Naive thymus-derived CD4-positive, alpha-beta T cell (primary cell): ENCODE measurements at regions not wholly inside any gene's neighbourhood (a gene's known extent, or its start where the extent isn't known, plus 50 kb on each side); places are given as distances from the start of the nearest gene placed in this dataset.
"Not testable (repeated sequence)": the region's sequence is repeated elsewhere in the genome, so short reads cannot be mapped to it uniquely, and the experiment has no call there.

Experiments
- ATAC-seq: fragments of 150-1000 bp; cut with Tn5 transposase; 2 replicates; pipeline ENCODE4 v1.10.0; 2021; ENCODE audit warnings: mild to moderate bottlenecking, moderate library complexity
- CTCF ChIA-PET: fragments of 350-600 bp; sonication (Branson Sonifier 250); formaldehyde crosslinking; loops from one replicate; lab custom pipeline; 2021; ENCODE audit warnings: antibody characterized with exemption; lab: Charles Lee
- POLR2A ChIA-PET: fragments of 350-600 bp; sonication (Branson Sonifier 250); formaldehyde crosslinking; loops from one replicate; lab custom pipeline; 2021; ENCODE audit warnings: antibody characterized with exemption, inconsistent platforms; lab: Charles Lee
- DNase-seq, 9 donors: peaks; one replicate each; pipeline versions ENCODE4 v3.0.0 to v3.0.0-alpha.2; 2020 to 2022; ENCODE audit warnings: mixed read lengths in 1 of 9
- H3K27ac ChIP-seq: one replicate; pipeline ENCODE4 v1.7.0; 2013; ENCODE audit warnings: mild to moderate bottlenecking, low read depth, low read length, moderate library complexity
- H3K27me3 ChIP-seq, 2 donors: one replicate each; pipeline ENCODE4 v1.7.0; 2013; ENCODE audit warnings: low read length in 2 of 2, mild to moderate bottlenecking in 2 of 2, moderate library complexity in 2 of 2; ENCODE audit not compliant: control insufficient read depth in 2 of 2, insufficient read depth in 2 of 2
- H3K36me3 ChIP-seq, 3 experiments: 1 replicate in 2 of 3; 2 replicates in 1 of 3; pipeline ENCODE4 v1.7.0; 2013; ENCODE audit warnings: low read length in 3 of 3, mild to moderate bottlenecking in 3 of 3, moderate library complexity in 1 of 3; ENCODE audit not compliant: insufficient read depth in 3 of 3, control insufficient read depth in 2 of 3
- H3K4me1 ChIP-seq, 2 donors: one replicate each; pipeline ENCODE4 v1.7.0; 2013; ENCODE audit warnings: low read length in 2 of 2, mild to moderate bottlenecking in 2 of 2, moderate library complexity in 1 of 2; ENCODE audit not compliant: control insufficient read depth in 2 of 2, insufficient read depth in 2 of 2
- H3K4me3 ChIP-seq: 2 replicates; pipeline ENCODE4 v1.7.0; 2013; ENCODE audit warnings: mild to moderate bottlenecking, low read length
- H3K9me3 ChIP-seq, 3 experiments: 1 replicate in 2 of 3; 2 replicates in 1 of 3; pipeline ENCODE4 v1.7.0; 2013; ENCODE audit warnings: low read length in 3 of 3; ENCODE audit not compliant: control insufficient read depth in 2 of 3
- H3K27ac Mint-ChIP-seq, 9 donors: one replicate each; pipeline ENCODE4 v1.8.0; 2020 to 2022; ENCODE audit warnings: mixed read lengths in 9 of 9, mild to moderate bottlenecking in 8 of 9, moderate library complexity in 5 of 9, inconsistent platforms in 2 of 9
- H3K27me3 Mint-ChIP-seq, 5 donors: one replicate each; pipeline ENCODE4 v1.8.0; 2021 to 2022; ENCODE audit warnings: mixed read lengths in 5 of 5, mild to moderate bottlenecking in 1 of 5
- H3K36me3 Mint-ChIP-seq, 5 donors: one replicate each; pipeline ENCODE4 v1.8.0; 2020 to 2022; ENCODE audit warnings: mixed read lengths in 5 of 5, mild to moderate bottlenecking in 3 of 5, inconsistent platforms in 1 of 5
- H3K4me1 Mint-ChIP-seq, 7 donors: one replicate each; pipeline ENCODE4 v1.8.0; 2020 to 2022; ENCODE audit warnings: mixed read lengths in 7 of 7, mild to moderate bottlenecking in 3 of 7, inconsistent platforms in 1 of 7
- H3K4me3 Mint-ChIP-seq, 10 donors: one replicate each; pipeline ENCODE4 v1.8.0; 2020 to 2022; ENCODE audit warnings: mild to moderate bottlenecking in 10 of 10, mixed read lengths in 10 of 10, moderate library complexity in 6 of 10, inconsistent platforms in 2 of 10
- H3K9me3 Mint-ChIP-seq, 11 donors: one replicate each; pipeline ENCODE4 v1.8.0; 2020 to 2022; ENCODE audit warnings: mixed read lengths in 11 of 11, mild to moderate bottlenecking in 4 of 11, inconsistent platforms in 1 of 11, moderate library complexity in 1 of 11
- intact Hi-C, 2 donors: fragments of 100-400 bp; cut with micrococcal nuclease; formaldehyde crosslinking; loops; one replicate each; pipeline ENCODE4 v1.15.1; 2023

GRCh38 chr6:139732451-139732850 is 358.0 kb upstream of the CITED2 start:
- no peaks in the 10 kb centered on the region for H3K9me3 ChIP-seq
- H3K4me1 ChIP-seq: no peaks in the 10 kb centered on the region
- no peaks in the 10 kb centered on the region for H3K36me3 Mint-ChIP-seq
- no peak overlapping the region for H3K27ac Mint-ChIP-seq
- H3K27me3 Mint-ChIP-seq: peaks cover 0 to 20% (median 13%) of the 10 kb centered on the region in 5 donors
- ATAC-seq: no peak
- no peaks in the 10 kb centered on the region for H3K9me3 Mint-ChIP-seq
- intact Hi-C loops: no loop called here
- H3K27ac ChIP-seq: no peak overlapping the region
- POLR2A ChIA-PET: no interaction called here
- H3K36me3 ChIP-seq: no peaks in the 10 kb centered on the region
- no peak for DNase-seq
- CTCF ChIA-PET: no interaction called here
- no peaks in the 10 kb centered on the region for H3K27me3 ChIP-seq
- no peak overlapping the region for H3K4me3 Mint-ChIP-seq
- peaks cover 0 to 2% (median 0%) of the 10 kb centered on the region in 7 donors for H3K4me1 Mint-ChIP-seq
- H3K4me3 ChIP-seq: no peak overlapping the region

GRCh38 chr6:139730340-139730974 is 356.0 kb upstream of the CITED2 start:
- Mint-ChIP-seq H3K36me3 (no peaks in the 10 kb centered on the region), H3K27ac (no peak overlapping the region), H3K4me1 (peaks cover 0 to 2% (median 0%) of the 10 kb centered on the region in 7 donors), H3K9me3 (peaks cover 0 to 3% (median 0%) of the 10 kb centered on the region in 11 donors), H3K4me3 (no peak overlapping the region), H3K27me3 (peaks cover 0 to 20% (median 13%) of the 10 kb centered on the region in 5 donors)
- no peak overlapping the region for H3K4me3 ChIP-seq
- no peaks in the 10 kb centered on the region for H3K4me1 ChIP-seq
- no peaks in the 10 kb centered on the region for H3K9me3 ChIP-seq
- no peak for DNase-seq
- no peaks in the 10 kb centered on the region for H3K27me3 ChIP-seq
- ChIA-PET POLR2A (no interaction called here), CTCF (no interaction called here)
- H3K36me3 ChIP-seq: no peaks in the 10 kb centered on the region
- intact Hi-C loops: no loop called here
- H3K27ac ChIP-seq: no peak overlapping the region
- ATAC-seq: no peak

GRCh38 chr6:139728876-139729427 is 354.5 kb upstream of the CITED2 start:
- no peaks in the 10 kb centered on the region for H3K4me1 ChIP-seq
- H3K4me3 ChIP-seq: no peak overlapping the region
- no peaks in the 10 kb centered on the region for H3K36me3 Mint-ChIP-seq
- CTCF ChIA-PET: no interaction called here
- H3K27me3 Mint-ChIP-seq: peaks cover 0 to 16% (median 7%) of the 10 kb centered on the region in 5 donors
- H3K27me3 ChIP-seq: no peaks in the 10 kb centered on the region
- H3K36me3 ChIP-seq: no peaks in the 10 kb centered on the region
- peaks cover 0 to 3% (median 0%) of the 10 kb centered on the region in 11 donors for H3K9me3 Mint-ChIP-seq
- DNase-seq: no peak
- H3K4me1 Mint-ChIP-seq: peaks cover 0 to 2% (median 0%) of the 10 kb centered on the region in 7 donors
- H3K27ac ChIP-seq: no peak overlapping the region
- no peaks in the 10 kb centered on the region for H3K9me3 ChIP-seq
- ATAC-seq: no peak
- intact Hi-C loops: no loop called here
- H3K27ac Mint-ChIP-seq: no peak overlapping the region
- POLR2A ChIA-PET: no interaction called here
- no peak overlapping the region for H3K4me3 Mint-ChIP-seq

- H3K27ac ChIP-seq, DNase-seq, H3K9me3 Mint-ChIP-seq, H3K4me3 Mint-ChIP-seq, H3K27me3 ChIP-seq, H3K4me1 ChIP-seq, H3K36me3 Mint-ChIP-seq, H3K4me1 Mint-ChIP-seq, H3K27ac Mint-ChIP-seq, H3K9me3 ChIP-seq, H3K27me3 Mint-ChIP-seq, H3K4me3 ChIP-seq, intact Hi-C loops, ATAC-seq, CTCF ChIA-PET, POLR2A ChIA-PET, H3K36me3 ChIP-seq: not testable (repeated sequence)
Observed at GRCh38 chr6:139726272-139726671, 351.8 kb upstream of the CITED2 start.

- ATAC-seq: no peak
Observed at GRCh38 chr6:139722530-139722929, 348.1 kb upstream of the CITED2 start.

GRCh38 chr6:139721954-139722353 is 347.5 kb upstream of the CITED2 start:
- peaks cover 0 to 4% (median 0%) of the 10 kb centered on the region in 11 donors for H3K9me3 Mint-ChIP-seq
- intact Hi-C loops: no loop called here

More at GRCh38 chr6:139722530-139722929, 348.1 kb upstream of the CITED2 start:
- H3K9me3 Mint-ChIP-seq: peaks cover 0 to 4% (median 0%) of the 10 kb centered on the region in 11 donors
- peaks cover 0 to 20% (median 2%) of the 10 kb centered on the region in 5 donors for H3K27me3 Mint-ChIP-seq
- DNase-seq: no peak
- no peak overlapping the region for H3K4me3 ChIP-seq
- no peaks in the 10 kb centered on the region for H3K36me3 ChIP-seq
- CTCF ChIA-PET: no interaction called here
- intact Hi-C loops: no loop called here
- no peaks in the 10 kb centered on the region for H3K36me3 Mint-ChIP-seq
- no peaks in the 10 kb centered on the region for H3K4me1 ChIP-seq
- no peak overlapping the region for H3K4me3 Mint-ChIP-seq
- no peaks in the 10 kb centered on the region for H3K4me1 Mint-ChIP-seq
- H3K27ac ChIP-seq: no peak overlapping the region
- no peaks in the 10 kb centered on the region for H3K9me3 ChIP-seq
- H3K27ac Mint-ChIP-seq: no peak overlapping the region
- POLR2A ChIA-PET: no interaction called here
- no peaks in the 10 kb centered on the region for H3K27me3 ChIP-seq

More at GRCh38 chr6:139721954-139722353, 347.5 kb upstream of the CITED2 start:
- CTCF ChIA-PET: no interaction called here
- ATAC-seq (no peak), DNase-seq (no peak)
- Mint-ChIP-seq H3K4me3 (no peak overlapping the region), H3K27ac (no peak overlapping the region), H3K4me1 (no peaks in the 10 kb centered on the region), H3K27me3 (peaks cover 0 to 20% (median 2%) of the 10 kb centered on the region in 5 donors), H3K36me3 (no peaks in the 10 kb centered on the region)
- POLR2A ChIA-PET: no interaction called here
- Histone ChIP-seq H3K27ac (no peak overlapping the region), H3K36me3 (no peaks in the 10 kb centered on the region), H3K4me1 (no peaks in the 10 kb centered on the region), H3K4me3 (no peak overlapping the region), H3K27me3 (no peaks in the 10 kb centered on the region), H3K9me3 (no peaks in the 10 kb centered on the region)
